ENCODE measurements at regions not wholly inside any gene's neighbourhood (a gene's known extent, or its start where the extent isn't known, plus 50 kb on each side); places are given as distances from the start of the nearest gene placed in this dataset.

DNA sequence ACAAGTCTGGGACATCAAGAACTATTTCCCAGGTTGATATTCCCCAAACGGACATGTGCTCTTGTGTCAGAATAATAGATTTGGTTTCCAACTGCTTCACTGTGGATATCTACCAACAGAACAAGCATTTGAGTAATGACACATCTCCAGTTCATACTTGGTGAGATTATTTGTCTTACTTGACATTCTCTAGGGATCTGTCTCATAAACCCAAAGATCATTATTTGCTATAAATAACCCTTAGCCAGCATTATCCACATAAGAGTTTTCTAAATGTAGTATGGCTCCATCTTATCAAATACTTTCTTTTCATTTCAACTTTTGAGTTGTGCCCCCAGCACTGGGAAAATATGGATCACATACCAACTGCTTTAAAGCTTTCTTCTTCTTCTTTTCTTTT, 1063.9 kb upstream of the CDH18 start:
- TF ChIP-seq, protein P1, sequence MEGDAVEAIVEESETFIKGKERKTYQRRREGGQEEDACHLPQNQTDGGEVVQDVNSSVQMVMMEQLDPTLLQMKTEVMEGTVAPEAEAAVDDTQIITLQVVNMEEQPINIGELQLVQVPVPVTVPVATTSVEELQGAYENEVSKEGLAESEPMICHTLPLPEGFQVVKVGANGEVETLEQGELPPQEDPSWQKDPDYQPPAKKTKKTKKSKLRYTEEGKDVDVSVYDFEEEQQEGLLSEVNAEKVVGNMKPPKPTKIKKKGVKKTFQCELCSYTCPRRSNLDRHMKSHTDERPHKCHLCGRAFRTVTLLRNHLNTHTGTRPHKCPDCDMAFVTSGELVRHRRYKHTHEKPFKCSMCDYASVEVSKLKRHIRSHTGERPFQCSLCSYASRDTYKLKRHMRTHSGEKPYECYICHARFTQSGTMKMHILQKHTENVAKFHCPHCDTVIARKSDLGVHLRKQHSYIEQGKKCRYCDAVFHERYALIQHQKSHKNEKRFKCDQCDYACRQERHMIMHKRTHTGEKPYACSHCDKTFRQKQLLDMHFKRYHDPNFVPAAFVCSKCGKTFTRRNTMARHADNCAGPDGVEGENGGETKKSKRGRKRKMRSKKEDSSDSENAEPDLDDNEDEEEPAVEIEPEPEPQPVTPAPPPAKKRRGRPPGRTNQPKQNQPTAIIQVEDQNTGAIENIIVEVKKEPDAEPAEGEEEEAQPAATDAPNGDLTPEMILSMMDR (IDR thresholded peaks at IDR 0.05), result no peak
- TF ChIP-seq ZFX (IDR thresholded peaks at IDR 0.05; ENCODE audit: borderline replicate concordance), result no peak
